Muscle of arm (tissue), 1 donor: ENCODE measurements at regions not wholly inside any gene's neighbourhood (a gene's known extent, or its start where the extent isn't known, plus 50 kb on each side); places are given as distances from the start of the nearest gene placed in this dataset.

Experiments used
- DNase-seq: peaks from one replicate; pipeline ENCODE4 v3.0.0-alpha.2; 2013

GRCh38 chr12:124458992-124459851 lies 108.2 kb downstream of the NCOR2 start:
- no peak for DNase-seq

GRCh38 chr12:124458220-124458991 lies 109.0 kb downstream of the NCOR2 start:
- no peak for DNase-seq

- DNase-seq = peak; percentile 63
These were observed 109.9 kb downstream of the NCOR2 start for GRCh38 chr12:124457287-124458219.

GRCh38 chr12:124456652-124457152 lies 110.7 kb downstream of the NCOR2 start:
- DNase-seq = no peak

GRCh38 chr12:124456133-124456651 lies 111.2 kb downstream of the NCOR2 start:
- no peak for DNase-seq

- DNase-seq = no peak
These were observed 112.1 kb downstream of the NCOR2 start for GRCh38 chr12:124455336-124455735.

GRCh38 chr12:124454735-124455134 lies 112.7 kb downstream of the NCOR2 start:
- DNase-seq = no peak

- no peak for DNase-seq
These were observed 113.1 kb downstream of the NCOR2 start for GRCh38 chr12:124454352-124454725.

GRCh38 chr12:124453419-124454351 lies 113.7 kb downstream of the NCOR2 start:
- DNase-seq = peak; percentile 65

GRCh38 chr12:124452576-124453331 lies 114.7 kb downstream of the NCOR2 start:
- DNase-seq = no peak

- no peak for DNase-seq
These were observed 115.7 kb downstream of the NCOR2 start for GRCh38 chr12:124451637-124452243.

GRCh38 chr12:124451016-124451415 lies 116.4 kb downstream of the NCOR2 start:
- DNase-seq = no peak

GRCh38 chr12:124450376-124450750 lies 117.0 kb downstream of the NCOR2 start:
- no peak for DNase-seq

GRCh38 chr12:124449623-124450375 lies 117.6 kb downstream of the NCOR2 start:
- DNase-seq = no peak

- DNase-seq = no peak
These were observed 118.3 kb downstream of the NCOR2 start for GRCh38 chr12:124448955-124449622.

- DNase-seq = no peak
These were observed 119.0 kb downstream of the NCOR2 start for GRCh38 chr12:124448241-124448954.

GRCh38 chr12:124446364-124446763 lies 121.0 kb downstream of the NCOR2 start:
- no peak for DNase-seq
